DOHH2 (cell line): ENCODE measurements at regions not wholly inside any gene's neighbourhood (a gene's known extent, or its start where the extent isn't known, plus 50 kb on each side); places are given as distances from the start of the nearest gene placed in this dataset.

Source experiments
- EZH2phosphoT487 ChIP-seq: fragments of 200-600 bp; sonication (generic); IDR thresholded peaks from 2 replicates; pipeline ENCODE4 v1.6.1; 2017; ENCODE audit warnings: borderline replicate concordance, mild to moderate bottlenecking, antibody characterized with exemption, low read length, moderate library complexity, mixed read lengths
- TF ChIP-seq, protein P1 (sequence below): fragments of 200-600 bp; sonication (generic); IDR thresholded peaks from one replicate; pipeline ENCODE4 v1.5.1; 2014; ENCODE audit warnings: antibody characterized with exemption, mild to moderate bottlenecking, low read depth, low read length; ENCODE audit not compliant: poor library complexity, severe bottlenecking

DNA sequence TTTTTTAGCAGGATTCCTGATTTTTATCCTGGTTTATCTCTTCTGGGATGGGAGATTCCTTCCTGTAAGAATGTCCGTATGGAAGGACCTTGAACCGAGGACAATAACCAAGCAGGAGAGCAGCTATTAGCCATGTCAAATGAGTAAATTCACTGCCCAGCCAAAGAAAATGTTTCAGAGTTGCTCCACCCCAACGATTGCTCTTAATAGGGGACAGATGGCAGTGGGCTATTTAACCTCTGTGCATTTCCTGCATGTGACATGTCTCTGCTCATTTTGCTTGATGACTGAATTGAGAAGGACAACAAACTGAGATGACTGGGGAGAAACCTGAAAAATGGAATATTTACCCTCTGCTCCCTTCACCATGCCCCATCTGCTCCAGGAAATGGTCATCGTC, 479.9 kb upstream of the ZNF462 start:
- TF ChIP-seq, protein P1, sequence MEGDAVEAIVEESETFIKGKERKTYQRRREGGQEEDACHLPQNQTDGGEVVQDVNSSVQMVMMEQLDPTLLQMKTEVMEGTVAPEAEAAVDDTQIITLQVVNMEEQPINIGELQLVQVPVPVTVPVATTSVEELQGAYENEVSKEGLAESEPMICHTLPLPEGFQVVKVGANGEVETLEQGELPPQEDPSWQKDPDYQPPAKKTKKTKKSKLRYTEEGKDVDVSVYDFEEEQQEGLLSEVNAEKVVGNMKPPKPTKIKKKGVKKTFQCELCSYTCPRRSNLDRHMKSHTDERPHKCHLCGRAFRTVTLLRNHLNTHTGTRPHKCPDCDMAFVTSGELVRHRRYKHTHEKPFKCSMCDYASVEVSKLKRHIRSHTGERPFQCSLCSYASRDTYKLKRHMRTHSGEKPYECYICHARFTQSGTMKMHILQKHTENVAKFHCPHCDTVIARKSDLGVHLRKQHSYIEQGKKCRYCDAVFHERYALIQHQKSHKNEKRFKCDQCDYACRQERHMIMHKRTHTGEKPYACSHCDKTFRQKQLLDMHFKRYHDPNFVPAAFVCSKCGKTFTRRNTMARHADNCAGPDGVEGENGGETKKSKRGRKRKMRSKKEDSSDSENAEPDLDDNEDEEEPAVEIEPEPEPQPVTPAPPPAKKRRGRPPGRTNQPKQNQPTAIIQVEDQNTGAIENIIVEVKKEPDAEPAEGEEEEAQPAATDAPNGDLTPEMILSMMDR: no peak
- TF ChIP-seq EZH2phosphoT487: no peak
